HEK293T (cell line): ENCODE measurements at regions not wholly inside any gene's neighbourhood (a gene's known extent, or its start where the extent isn't known, plus 50 kb on each side); places are given as distances from the start of the nearest gene placed in this dataset.

Source experiments
- CTBP1 ChIP-seq: fragments of 450-650 bp; IDR thresholded peaks from 2 replicates; pipeline ENCODE4 v1.6.1; 2016; ENCODE audit warnings: borderline replicate concordance
- FOXK2 ChIP-seq: fragments of 450-650 bp; IDR thresholded peaks from 2 replicates; pipeline ENCODE4 v1.6.1; 2016; ENCODE audit warnings: mild to moderate bottlenecking
- LEF1 ChIP-seq: fragments of 450-650 bp; IDR thresholded peaks from 2 replicates; pipeline ENCODE4 v1.6.1; 2017; ENCODE audit warnings: mild to moderate bottlenecking, borderline replicate concordance
- NFRKB ChIP-seq: fragments of 450-650 bp; IDR thresholded peaks from 2 replicates; pipeline ENCODE4 v1.6.1; 2016; ENCODE audit warnings: mild to moderate bottlenecking, moderate library complexity

DNA sequence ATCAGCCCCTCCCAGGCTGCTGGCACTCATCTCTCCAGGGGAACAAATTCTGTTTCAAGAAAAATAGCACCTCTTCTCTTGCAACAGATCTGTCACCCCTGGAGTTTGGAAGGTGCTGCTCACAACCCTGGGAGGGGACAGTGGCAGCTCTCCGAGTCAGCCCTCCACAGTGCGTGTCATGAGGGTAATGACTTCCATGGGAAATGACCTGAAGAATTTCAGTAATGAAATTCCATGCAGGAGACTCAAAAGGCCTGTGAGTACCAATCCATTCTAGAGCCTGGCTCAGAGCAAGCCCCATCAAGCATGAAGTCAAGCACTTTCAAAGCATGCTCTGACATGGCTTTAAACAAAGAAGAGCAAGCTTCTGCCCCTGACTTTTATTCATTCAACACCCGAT lies 276.3 kb upstream of the PARD3B start:
- TF ChIP-seq LEF1 (no peak), NFRKB (no peak), FOXK2 (no peak), CTBP1 (no peak)
